ENCODE measurements at regions not wholly inside any gene's neighbourhood (a gene's known extent, or its start where the extent isn't known, plus 50 kb on each side); places are given as distances from the start of the nearest gene placed in this dataset.

- Histone ChIP-seq H3K9me2 (ENCODE audit: insufficient read depth, low read length) (no peaks in the 10 kb centered on the region), H2AFZ (ENCODE audit: low read depth, low read length) (no peak overlapping the region), H3K79me2 (replicated peaks; ENCODE audit: insufficient read depth, low read length) (no peaks in the 10 kb centered on the region), H3K4me2 (ENCODE audit: low read length) (no peak overlapping the region), H3K27me3 (ENCODE audit: insufficient read depth, low read depth, low read length) (no peaks in the 10 kb centered on the region), H3F3A (ENCODE audit: insufficient read depth, low read length, poor library complexity, severe bottlenecking) (no peaks in the 10 kb centered on the region), H3K9me3 (ENCODE audit: low read length) (peaks cover 5% of the 10 kb centered on the region), H3K4me3 (ENCODE audit: low read length) (no peak overlapping the region), H4K20me1 (ENCODE audit: insufficient read depth) (no peaks in the 10 kb centered on the region), H3K27ac (ENCODE audit: low read length) (no peak overlapping the region), H3K36me3 (ENCODE audit: insufficient read depth, low read length) (no peaks in the 10 kb centered on the region), H3K9ac (ENCODE audit: low read length) (no peak overlapping the region)
- TF ChIP-seq RAD21 (conservative IDR thresholded peaks at IDR 0.05) (no peak), TAF1 (IDR thresholded peaks at IDR 0.05; ENCODE audit: low read depth) (no peak), POLR2AphosphoS5 (IDR thresholded peaks at IDR 0.05) (no peak), EZH2 (IDR thresholded peaks at IDR 0.05; ENCODE audit: borderline replicate concordance, insufficient read depth, low read length, poor library complexity, severe bottlenecking) (no peak), EP300 (conservative IDR thresholded peaks at IDR 0.05; ENCODE audit: poor library complexity, severe bottlenecking) (no peak)
- TF ChIP-seq, protein P1, sequence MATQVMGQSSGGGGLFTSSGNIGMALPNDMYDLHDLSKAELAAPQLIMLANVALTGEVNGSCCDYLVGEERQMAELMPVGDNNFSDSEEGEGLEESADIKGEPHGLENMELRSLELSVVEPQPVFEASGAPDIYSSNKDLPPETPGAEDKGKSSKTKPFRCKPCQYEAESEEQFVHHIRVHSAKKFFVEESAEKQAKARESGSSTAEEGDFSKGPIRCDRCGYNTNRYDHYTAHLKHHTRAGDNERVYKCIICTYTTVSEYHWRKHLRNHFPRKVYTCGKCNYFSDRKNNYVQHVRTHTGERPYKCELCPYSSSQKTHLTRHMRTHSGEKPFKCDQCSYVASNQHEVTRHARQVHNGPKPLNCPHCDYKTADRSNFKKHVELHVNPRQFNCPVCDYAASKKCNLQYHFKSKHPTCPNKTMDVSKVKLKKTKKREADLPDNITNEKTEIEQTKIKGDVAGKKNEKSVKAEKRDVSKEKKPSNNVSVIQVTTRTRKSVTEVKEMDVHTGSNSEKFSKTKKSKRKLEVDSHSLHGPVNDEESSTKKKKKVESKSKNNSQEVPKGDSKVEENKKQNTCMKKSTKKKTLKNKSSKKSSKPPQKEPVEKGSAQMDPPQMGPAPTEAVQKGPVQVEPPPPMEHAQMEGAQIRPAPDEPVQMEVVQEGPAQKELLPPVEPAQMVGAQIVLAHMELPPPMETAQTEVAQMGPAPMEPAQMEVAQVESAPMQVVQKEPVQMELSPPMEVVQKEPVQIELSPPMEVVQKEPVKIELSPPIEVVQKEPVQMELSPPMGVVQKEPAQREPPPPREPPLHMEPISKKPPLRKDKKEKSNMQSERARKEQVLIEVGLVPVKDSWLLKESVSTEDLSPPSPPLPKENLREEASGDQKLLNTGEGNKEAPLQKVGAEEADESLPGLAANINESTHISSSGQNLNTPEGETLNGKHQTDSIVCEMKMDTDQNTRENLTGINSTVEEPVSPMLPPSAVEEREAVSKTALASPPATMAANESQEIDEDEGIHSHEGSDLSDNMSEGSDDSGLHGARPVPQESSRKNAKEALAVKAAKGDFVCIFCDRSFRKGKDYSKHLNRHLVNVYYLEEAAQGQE (IDR thresholded peaks at IDR 0.05; ENCODE audit: borderline replicate concordance), result no peak
These were observed 161.2 kb upstream of the FSTL4 start for GRCh38 chr5:133773247-133774202.

DNA sequence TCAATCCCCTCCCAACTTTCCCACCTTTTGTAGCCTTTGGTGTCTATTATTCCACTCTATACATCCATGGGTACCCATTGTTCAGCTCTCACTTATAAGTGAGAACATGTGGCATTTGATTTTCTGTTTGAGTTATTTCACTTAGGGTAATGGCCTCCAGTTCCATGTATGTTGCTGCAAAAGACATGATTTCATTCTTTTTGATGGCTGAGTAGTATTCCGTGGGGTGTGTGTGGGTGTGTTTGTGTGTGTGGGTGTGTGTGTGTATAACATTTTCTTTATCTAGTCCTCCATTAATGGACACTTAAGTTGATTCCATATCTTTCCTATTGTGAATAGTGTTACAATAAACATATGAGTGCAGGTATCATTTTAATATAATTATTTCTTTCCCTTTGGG is 157.5 kb upstream of the FSTL4 start:
- no peaks in the 10 kb centered on the region for H4K20me1 ChIP-seq (ENCODE audit: insufficient read depth)
- H3F3A ChIP-seq (ENCODE audit: insufficient read depth, low read length, poor library complexity, severe bottlenecking), result no peaks in the 10 kb centered on the region
- TF ChIP-seq EP300 (conservative IDR thresholded peaks at IDR 0.05; ENCODE audit: poor library complexity, severe bottlenecking), result no peak
- TF ChIP-seq, protein P1 (IDR thresholded peaks at IDR 0.05; ENCODE audit: borderline replicate concordance), result no peak
- TF ChIP-seq SMC3 (conservative IDR thresholded peaks at IDR 0.05; ENCODE audit: poor library complexity), result no peak
- TF ChIP-seq EZH2 (IDR thresholded peaks at IDR 0.05; ENCODE audit: borderline replicate concordance, insufficient read depth, low read length, poor library complexity, severe bottlenecking), result no peak
- TF ChIP-seq MXI1 (conservative IDR thresholded peaks at IDR 0.05; ENCODE audit: poor library complexity, severe bottlenecking), result no peak

More for the DNA sequence above, 157.5 kb upstream of the FSTL4 start:
- no peaks in the 10 kb centered on the region for H3K27me3 ChIP-seq (ENCODE audit: insufficient read depth, low read depth, low read length)
- no peak overlapping the region for H3K27ac ChIP-seq (ENCODE audit: low read length)
- no peak overlapping the region for H2AFZ ChIP-seq (ENCODE audit: low read depth, low read length)
- H3K4me3 ChIP-seq (ENCODE audit: low read length), result no peak overlapping the region
- peaks cover 5% of the 10 kb centered on the region for H3K9me3 ChIP-seq (ENCODE audit: low read length)
- H3K36me3 ChIP-seq (ENCODE audit: insufficient read depth, low read length), result no peaks in the 10 kb centered on the region
- H3K79me2 ChIP-seq (replicated peaks; ENCODE audit: insufficient read depth, low read length), result no peaks in the 10 kb centered on the region
- H3K9ac ChIP-seq (ENCODE audit: low read length), result no peak overlapping the region
- no peaks in the 10 kb centered on the region for H3K9me2 ChIP-seq (ENCODE audit: insufficient read depth, low read length)
- H3K4me2 ChIP-seq (ENCODE audit: low read length), result no peak overlapping the region

All from neural cell (in vitro differentiated cells).